ENCODE measurements at regions not wholly inside any gene's neighbourhood (a gene's known extent, or its start where the extent isn't known, plus 50 kb on each side); places are given as distances from the start of the nearest gene placed in this dataset.

DNA sequence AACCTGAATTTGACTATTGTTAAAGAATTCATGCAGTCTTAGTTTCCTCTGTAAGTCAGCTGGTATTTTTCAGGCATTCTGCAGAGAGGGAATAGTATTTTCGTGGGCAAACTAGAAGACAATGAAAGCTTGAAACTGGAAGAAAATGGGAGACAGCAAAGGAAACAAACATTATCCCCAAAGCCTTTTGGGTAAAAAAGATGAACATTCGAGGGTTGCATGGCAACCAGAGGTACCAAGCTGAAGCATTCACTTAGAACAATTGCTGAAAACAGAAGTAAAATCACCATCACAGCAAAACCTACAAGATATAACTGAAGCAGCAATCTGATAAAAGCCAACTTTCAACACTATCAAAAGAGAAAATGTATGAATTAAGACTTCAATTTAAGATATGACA lies 233.7 kb downstream of the SCG2 start:
- H3K9me3 ChIP-seq (ENCODE audit: control insufficient read depth, low read depth, low read length): no peaks in the 10 kb centered on the region
- H3K36me3 ChIP-seq (ENCODE audit: control insufficient read depth in 2 of 2, extremely low read depth in 1 of 2, insufficient read depth in 2 of 2, low read length in 2 of 2): no peaks in the 10 kb centered on the region
- no peak overlapping the region for H3K4me3 ChIP-seq (ENCODE audit: control insufficient read depth in 2 of 3, extremely low read depth in 1 of 3, insufficient read depth in 2 of 3, low read depth in 1 of 3, low read length in 3 of 3)
- H3K4me1 ChIP-seq (ENCODE audit: control insufficient read depth, extremely low read depth, insufficient read depth, low read length): no peaks in the 10 kb centered on the region
- no peak overlapping the region for H2AFZ ChIP-seq (ENCODE audit: control insufficient read depth, low read length)
- no peak overlapping the region for H3K9ac ChIP-seq (ENCODE audit: control insufficient read depth, extremely low read depth, insufficient read depth, low read length)
- no peak overlapping the region for H3K4me2 ChIP-seq (ENCODE audit: control insufficient read depth, extremely low read depth, insufficient read depth, low read depth, low read length)
- no peaks in the 10 kb centered on the region for H3K79me2 ChIP-seq (ENCODE audit: control insufficient read depth, insufficient read depth, low read length)
- H3K9me1 ChIP-seq (ENCODE audit: control insufficient read depth, extremely low read depth, insufficient read depth, low read length): no peaks in the 10 kb centered on the region
- H3K27me3 ChIP-seq (ENCODE audit: control insufficient read depth, extremely low read depth, insufficient read depth, low read length): peaks cover 3% of the 10 kb centered on the region
- no peak for DNase-seq (ENCODE audit: low read depth, low spot score)
- no peak for FAIRE-seq
- H4K20me1 ChIP-seq (ENCODE audit: control insufficient read depth, extremely low read depth, insufficient read depth, low read length): no peaks in the 10 kb centered on the region
- H3K27ac ChIP-seq (ENCODE audit: control insufficient read depth, insufficient read depth, low read length): no peak overlapping the region
- TF ChIP-seq EZH2 (IDR thresholded peaks at IDR 0.05; ENCODE audit: low read length) (no peak), CTCF (optimal IDR thresholded peaks at IDR 0.05 in 1 of 3, IDR thresholded peaks at IDR 0.05 in 1 of 3, conservative IDR thresholded peaks at IDR 0.05 in 1 of 3; ENCODE audit: extremely low read depth in 1 of 3, insufficient read depth in 2 of 3, low read length in 3 of 3) (no peak)
- dilution Hi-C loops (cut with MboI; ENCODE audit: extremely low pct_ligation_motif_present, low sequenced_read_pairs): no loop called here

GRCh38 chr2:223369889-223370288 lies 232.3 kb downstream of the SCG2 start:
- H3K4me2 ChIP-seq (ENCODE audit: control insufficient read depth, extremely low read depth, insufficient read depth, low read depth, low read length): no peak overlapping the region
- no peaks in the 10 kb centered on the region for H3K9me1 ChIP-seq (ENCODE audit: control insufficient read depth, extremely low read depth, insufficient read depth, low read length)
- H3K9me3 ChIP-seq (ENCODE audit: control insufficient read depth, low read depth, low read length): no peaks in the 10 kb centered on the region
- DNase-seq (ENCODE audit: low read depth, low spot score) (no peak), FAIRE-seq (no peak)
- H3K36me3 ChIP-seq (ENCODE audit: control insufficient read depth in 2 of 2, extremely low read depth in 1 of 2, insufficient read depth in 2 of 2, low read length in 2 of 2): no peaks in the 10 kb centered on the region
- no peak overlapping the region for H3K4me3 ChIP-seq (ENCODE audit: control insufficient read depth in 2 of 3, extremely low read depth in 1 of 3, insufficient read depth in 2 of 3, low read depth in 1 of 3, low read length in 3 of 3)
- no peaks in the 10 kb centered on the region for H3K4me1 ChIP-seq (ENCODE audit: control insufficient read depth, extremely low read depth, insufficient read depth, low read length)
- no peaks in the 10 kb centered on the region for H3K79me2 ChIP-seq (ENCODE audit: control insufficient read depth, insufficient read depth, low read length)
- dilution Hi-C loops (cut with MboI; ENCODE audit: extremely low pct_ligation_motif_present, low sequenced_read_pairs): no loop called here
- H2AFZ ChIP-seq (ENCODE audit: control insufficient read depth, low read length): no peak overlapping the region
- peaks cover 3% of the 10 kb centered on the region for H3K27me3 ChIP-seq (ENCODE audit: control insufficient read depth, extremely low read depth, insufficient read depth, low read length)
- H4K20me1 ChIP-seq (ENCODE audit: control insufficient read depth, extremely low read depth, insufficient read depth, low read length): no peaks in the 10 kb centered on the region
- no peak overlapping the region for H3K9ac ChIP-seq (ENCODE audit: control insufficient read depth, extremely low read depth, insufficient read depth, low read length)
- no peak overlapping the region for H3K27ac ChIP-seq (ENCODE audit: control insufficient read depth, insufficient read depth, low read length)
- no peak for TF ChIP-seq EZH2 (IDR thresholded peaks at IDR 0.05; ENCODE audit: low read length)
- no peak for TF ChIP-seq CTCF (optimal IDR thresholded peaks at IDR 0.05 in 1 of 3, IDR thresholded peaks at IDR 0.05 in 1 of 3, conservative IDR thresholded peaks at IDR 0.05 in 1 of 3; ENCODE audit: extremely low read depth in 1 of 3, insufficient read depth in 2 of 3, low read length in 3 of 3)

All from keratinocyte (primary cell).